MM.1S (cell line): ENCODE measurements at regions not wholly inside any gene's neighbourhood (a gene's known extent, or its start where the extent isn't known, plus 50 kb on each side); places are given as distances from the start of the nearest gene placed in this dataset.
A peak's percentile ranks its signal among the peaks of the same experiment; 100 is the strongest.

Experiments
- DNase-seq: peaks from one replicate; pipeline ENCODE4 v3.0.0-alpha.2; 2015
- H2AFZ ChIP-seq: fragments of 300-600 bp; sonication (generic); 2 replicates; pipeline ENCODE4 v1.6.0; 2016; ENCODE audit warnings: antibody characterized with exemption, low read length
- H3F3A ChIP-seq: fragments of 300-600 bp; sonication (generic); 2 replicates; pipeline ENCODE4 v1.6.1; 2016; ENCODE audit warnings: mild to moderate bottlenecking, antibody characterized with exemption, low read length, moderate library complexity, mixed read lengths; ENCODE audit not compliant: insufficient read depth
- H3K27ac ChIP-seq: fragments of 300-600 bp; sonication (generic); 2 replicates; pipeline ENCODE4 v1.5.1; 2016; ENCODE audit warnings: mild to moderate bottlenecking, low read length
- H3K27me3 ChIP-seq: fragments of 300-600 bp; sonication (generic); replicated peaks from 2 replicates; pipeline ENCODE4 v1.6.0; 2016; ENCODE audit warnings: low read length; ENCODE audit not compliant: insufficient read depth
- H3K36me3 ChIP-seq: fragments of 300-600 bp; sonication (generic); replicated peaks from 2 replicates; pipeline ENCODE4 v1.6.1; 2016; ENCODE audit warnings: mild to moderate bottlenecking, low read length, mixed read lengths; ENCODE audit not compliant: insufficient read depth
- H3K4me1 ChIP-seq: fragments of 300-600 bp; sonication (generic); 2 replicates; pipeline ENCODE4 v1.6.1; 2016; ENCODE audit warnings: low read length, mixed read lengths
- H3K4me2 ChIP-seq: fragments of 300-600 bp; sonication (generic); 2 replicates; pipeline ENCODE4 v1.6.0; 2016; ENCODE audit warnings: low read depth, low read length
- H3K4me3 ChIP-seq: fragments of 300-600 bp; sonication (generic); 2 replicates; pipeline ENCODE4 v1.5.1; 2016; ENCODE audit warnings: low read length, mixed read lengths
- H3K79me2 ChIP-seq: fragments of 300-600 bp; sonication (generic); 2 replicates; pipeline ENCODE4 v1.6.1; 2016; ENCODE audit warnings: mixed run types, low read length, mixed read lengths
- H3K9ac ChIP-seq: fragments of 300-600 bp; sonication (generic); 2 replicates; pipeline ENCODE4 v1.6.1; 2016; ENCODE audit warnings: low read length, mixed read lengths
- H3K9me2 ChIP-seq: fragments of 300-600 bp; sonication (generic); replicated peaks from 2 replicates; pipeline ENCODE4 v1.6.1; 2016; ENCODE audit warnings: mild to moderate bottlenecking, low read length, mixed read lengths; ENCODE audit not compliant: insufficient read depth
- H3K9me3 ChIP-seq: fragments of 300-600 bp; sonication (generic); replicated peaks from 2 replicates; pipeline ENCODE4 v1.6.1; 2016; ENCODE audit warnings: mild to moderate bottlenecking, low read length, mixed read lengths; ENCODE audit not compliant: insufficient read depth
- H4K20me1 ChIP-seq: fragments of 300-600 bp; sonication (generic); 2 replicates; pipeline ENCODE4 v1.6.1; 2016; ENCODE audit warnings: mild to moderate bottlenecking, low read length, moderate library complexity, mixed read lengths; ENCODE audit not compliant: insufficient read depth
- EZH2 ChIP-seq: fragments of 300-600 bp; sonication (generic); optimal IDR thresholded peaks from 2 replicates; pipeline ENCODE3; 2017; ENCODE audit warnings: low read depth, mild to moderate bottlenecking, antibody characterized with exemption, low read length, mixed read lengths
- EZH2phosphoT487 ChIP-seq: fragments of 300-600 bp; sonication (generic); IDR thresholded peaks from 2 replicates; pipeline ENCODE4 v1.6.1; 2018; ENCODE audit warnings: antibody characterized with exemption, low read length
- TF ChIP-seq, protein P1 (sequence below): fragments of 300-600 bp; sonication (generic); IDR thresholded peaks from 2 replicates; pipeline ENCODE4 v1.5.1; 2016; ENCODE audit warnings: antibody characterized with exemption, low read length, mixed read lengths

DNA sequence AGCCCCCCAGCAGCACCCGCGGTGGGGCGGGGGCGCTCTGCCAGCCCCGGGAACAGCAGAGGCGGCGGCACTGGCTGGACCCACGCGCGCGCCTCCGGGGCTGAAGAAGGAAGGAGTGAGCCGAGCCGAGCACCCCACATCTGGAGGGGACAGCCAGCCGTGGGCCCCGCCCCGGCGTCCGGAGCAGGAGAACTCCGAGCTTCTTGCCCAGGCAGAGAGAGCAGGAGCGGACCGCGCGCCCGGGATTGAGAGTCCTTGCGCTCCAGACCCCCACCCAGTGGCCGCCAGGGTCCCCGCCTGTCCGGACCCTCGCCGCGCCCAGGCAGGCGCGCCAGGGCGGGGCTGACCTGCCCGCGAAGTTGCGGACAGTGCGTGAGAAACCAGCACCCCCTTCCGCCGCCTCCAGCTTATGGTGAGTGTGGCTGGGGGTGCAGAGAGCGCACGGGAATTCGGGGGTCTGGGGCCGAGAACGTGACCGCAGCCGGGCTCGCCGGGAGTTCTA, 921.9 kb upstream of the EEF2KMT start:
- no peak overlapping the region for H3K9ac ChIP-seq
- no peak for DNase-seq
- TF ChIP-seq, protein P1, sequence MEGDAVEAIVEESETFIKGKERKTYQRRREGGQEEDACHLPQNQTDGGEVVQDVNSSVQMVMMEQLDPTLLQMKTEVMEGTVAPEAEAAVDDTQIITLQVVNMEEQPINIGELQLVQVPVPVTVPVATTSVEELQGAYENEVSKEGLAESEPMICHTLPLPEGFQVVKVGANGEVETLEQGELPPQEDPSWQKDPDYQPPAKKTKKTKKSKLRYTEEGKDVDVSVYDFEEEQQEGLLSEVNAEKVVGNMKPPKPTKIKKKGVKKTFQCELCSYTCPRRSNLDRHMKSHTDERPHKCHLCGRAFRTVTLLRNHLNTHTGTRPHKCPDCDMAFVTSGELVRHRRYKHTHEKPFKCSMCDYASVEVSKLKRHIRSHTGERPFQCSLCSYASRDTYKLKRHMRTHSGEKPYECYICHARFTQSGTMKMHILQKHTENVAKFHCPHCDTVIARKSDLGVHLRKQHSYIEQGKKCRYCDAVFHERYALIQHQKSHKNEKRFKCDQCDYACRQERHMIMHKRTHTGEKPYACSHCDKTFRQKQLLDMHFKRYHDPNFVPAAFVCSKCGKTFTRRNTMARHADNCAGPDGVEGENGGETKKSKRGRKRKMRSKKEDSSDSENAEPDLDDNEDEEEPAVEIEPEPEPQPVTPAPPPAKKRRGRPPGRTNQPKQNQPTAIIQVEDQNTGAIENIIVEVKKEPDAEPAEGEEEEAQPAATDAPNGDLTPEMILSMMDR, result no peak
- TF ChIP-seq EZH2, result no peak
- no peak for TF ChIP-seq EZH2phosphoT487
- no peak overlapping the region for H3K27ac ChIP-seq
- H3K36me3 ChIP-seq, result no peaks in the 10 kb centered on the region
- no peak overlapping the region for H3K4me2 ChIP-seq
- H3F3A ChIP-seq, result no peaks in the 10 kb centered on the region
- H3K9me3 ChIP-seq, result no peaks in the 10 kb centered on the region
- no peaks in the 10 kb centered on the region for H3K27me3 ChIP-seq
- H3K9me2 ChIP-seq, result no peaks in the 10 kb centered on the region
- no peak overlapping the region for H2AFZ ChIP-seq
- no peaks in the 10 kb centered on the region for H4K20me1 ChIP-seq
- no peaks in the 10 kb centered on the region for H3K4me1 ChIP-seq
- H3K79me2 ChIP-seq, result no peaks in the 10 kb centered on the region
- H3K4me3 ChIP-seq, result no peak overlapping the region

DNA sequence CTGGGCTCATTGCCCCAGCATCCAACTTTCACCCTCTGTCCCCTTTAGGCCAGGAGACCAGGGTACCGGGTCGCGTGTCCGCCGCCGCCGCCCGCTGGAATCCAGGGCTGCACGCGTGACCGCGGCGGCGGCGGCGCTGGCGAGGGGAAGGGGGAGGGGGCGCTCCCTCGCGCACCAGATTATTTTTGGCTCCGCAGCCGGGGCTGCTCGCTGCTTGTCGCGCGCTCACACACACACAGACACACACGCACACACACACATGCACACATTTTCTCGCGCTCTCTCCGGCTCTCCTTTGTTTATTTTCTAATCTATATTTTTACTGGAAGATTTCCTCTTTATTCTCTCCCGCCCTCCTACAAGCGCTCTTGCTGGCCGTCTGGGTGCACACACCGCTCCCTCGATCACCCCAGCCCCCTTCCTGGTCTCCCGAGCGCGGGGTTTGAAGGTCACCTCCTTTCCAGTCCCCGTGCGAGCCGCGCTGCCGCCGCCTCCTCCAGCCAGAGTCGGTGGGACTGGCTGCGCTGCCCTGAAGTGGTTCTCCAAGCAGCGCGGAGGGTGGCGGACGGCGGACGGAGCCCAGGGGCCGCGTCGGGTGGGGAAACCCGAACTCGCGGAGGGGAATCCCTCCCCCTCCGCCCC, 921.4 kb upstream of the EEF2KMT start:
- no peak for DNase-seq
- Histone ChIP-seq H3K9me2 (no peaks in the 10 kb centered on the region), H3K79me2 (no peaks in the 10 kb centered on the region), H3K27me3 (no peaks in the 10 kb centered on the region), H2AFZ (no peak overlapping the region), H3K4me3 (no peak overlapping the region), H3K9ac (no peak overlapping the region), H4K20me1 (no peaks in the 10 kb centered on the region), H3K36me3 (no peaks in the 10 kb centered on the region), H3K27ac (no peak overlapping the region), H3F3A (no peaks in the 10 kb centered on the region), H3K4me1 (no peaks in the 10 kb centered on the region), H3K4me2 (no peak overlapping the region), H3K9me3 (no peaks in the 10 kb centered on the region)
- TF ChIP-seq, protein P1, result no peak
- TF ChIP-seq EZH2phosphoT487 (no peak), EZH2 (no peak)

DNA sequence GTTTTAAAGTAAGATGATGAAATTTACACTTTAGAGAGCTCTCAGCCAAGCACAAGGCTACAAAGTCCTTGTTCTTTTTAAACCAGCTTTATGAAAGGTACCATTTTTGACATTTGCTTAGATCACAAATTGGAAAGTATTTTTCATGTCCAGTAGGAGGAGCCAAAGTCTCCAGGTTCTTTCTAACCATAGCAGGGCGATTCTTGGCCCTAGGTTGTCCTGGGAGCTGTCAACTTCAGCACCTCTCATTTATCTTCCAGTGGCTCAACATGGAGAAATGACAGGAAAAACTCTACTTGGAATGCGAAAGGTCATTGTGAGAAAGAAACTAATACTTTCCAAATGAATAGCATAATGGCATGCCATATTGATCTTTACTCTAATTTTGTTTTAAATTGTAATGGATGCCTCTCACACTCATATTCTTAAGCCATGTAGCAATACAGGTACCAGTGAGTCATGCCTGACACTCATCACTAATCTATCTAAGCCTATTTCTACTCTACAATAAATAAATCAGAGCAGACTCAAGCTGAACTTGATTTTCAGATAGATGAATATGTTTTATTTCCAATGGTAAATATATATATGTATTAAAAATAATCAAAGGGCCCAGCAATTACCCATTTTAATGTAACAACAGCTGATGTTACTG, 919.1 kb upstream of the EEF2KMT start:
- no peak overlapping the region for H3K9ac ChIP-seq
- no peak overlapping the region for H3K4me2 ChIP-seq
- H3K79me2 ChIP-seq, result no peaks in the 10 kb centered on the region
- H3K4me3 ChIP-seq, result no peak overlapping the region
- no peaks in the 10 kb centered on the region for H3K4me1 ChIP-seq
- H3F3A ChIP-seq, result no peaks in the 10 kb centered on the region
- H3K27ac ChIP-seq, result no peak overlapping the region
- H4K20me1 ChIP-seq, result no peaks in the 10 kb centered on the region
- H3K9me2 ChIP-seq, result no peaks in the 10 kb centered on the region
- no peaks in the 10 kb centered on the region for H3K27me3 ChIP-seq
- no peak overlapping the region for H2AFZ ChIP-seq
- DNase-seq, result peak; percentile 72
- H3K9me3 ChIP-seq, result no peaks in the 10 kb centered on the region
- TF ChIP-seq, protein P1, result peak; percentile 61
- no peak for TF ChIP-seq EZH2phosphoT487
- H3K36me3 ChIP-seq, result no peaks in the 10 kb centered on the region
